NB4 (cell line): ENCODE measurements at regions not wholly inside any gene's neighbourhood (a gene's known extent, or its start where the extent isn't known, plus 50 kb on each side); places are given as distances from the start of the nearest gene placed in this dataset.

Experiments used
- MYC ChIP-seq: IDR thresholded peaks from 2 replicates; pipeline ENCODE4 v1.6.1; 2011; ENCODE audit warnings: low read depth, low read length
- POLR2A ChIP-seq: IDR thresholded peaks from 2 replicates; pipeline ENCODE4 v1.6.1; 2011; ENCODE audit warnings: mild to moderate bottlenecking; ENCODE audit not compliant: insufficient read length; ENCODE audit errors: extremely low read depth
- TF ChIP-seq, protein P1 (sequence below): IDR thresholded peaks from one replicate; pipeline ENCODE4 v1.5.1; 2012; ENCODE audit warnings: low read depth, low read length
- TF ChIP-seq, protein P2 (sequence below): IDR thresholded peaks from 2 replicates; pipeline ENCODE4 v1.6.1; 2011; ENCODE audit warnings: low read depth, low read length

DNA sequence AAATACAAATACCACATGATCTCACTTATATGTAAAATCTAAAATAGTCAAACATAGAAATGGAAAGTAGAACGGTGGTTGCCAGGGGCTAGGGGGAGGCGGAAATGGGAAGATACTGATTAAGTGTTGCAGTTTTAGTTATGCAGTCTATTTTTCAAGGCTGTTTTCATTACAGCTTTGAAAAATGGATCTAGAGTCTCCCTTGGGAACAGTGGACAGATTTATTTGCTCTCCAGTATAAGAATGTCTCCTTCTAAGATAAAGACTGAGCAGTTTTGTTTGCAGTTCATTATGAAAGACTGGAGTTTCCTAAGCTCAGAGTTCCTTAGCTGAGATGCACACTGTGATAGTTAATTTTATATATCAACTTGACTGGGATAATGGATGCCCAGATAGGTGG, 202.5 kb downstream of the KLHL28 start:
- TF ChIP-seq MYC = no peak
- no peak for TF ChIP-seq POLR2A
- TF ChIP-seq, protein P1, sequence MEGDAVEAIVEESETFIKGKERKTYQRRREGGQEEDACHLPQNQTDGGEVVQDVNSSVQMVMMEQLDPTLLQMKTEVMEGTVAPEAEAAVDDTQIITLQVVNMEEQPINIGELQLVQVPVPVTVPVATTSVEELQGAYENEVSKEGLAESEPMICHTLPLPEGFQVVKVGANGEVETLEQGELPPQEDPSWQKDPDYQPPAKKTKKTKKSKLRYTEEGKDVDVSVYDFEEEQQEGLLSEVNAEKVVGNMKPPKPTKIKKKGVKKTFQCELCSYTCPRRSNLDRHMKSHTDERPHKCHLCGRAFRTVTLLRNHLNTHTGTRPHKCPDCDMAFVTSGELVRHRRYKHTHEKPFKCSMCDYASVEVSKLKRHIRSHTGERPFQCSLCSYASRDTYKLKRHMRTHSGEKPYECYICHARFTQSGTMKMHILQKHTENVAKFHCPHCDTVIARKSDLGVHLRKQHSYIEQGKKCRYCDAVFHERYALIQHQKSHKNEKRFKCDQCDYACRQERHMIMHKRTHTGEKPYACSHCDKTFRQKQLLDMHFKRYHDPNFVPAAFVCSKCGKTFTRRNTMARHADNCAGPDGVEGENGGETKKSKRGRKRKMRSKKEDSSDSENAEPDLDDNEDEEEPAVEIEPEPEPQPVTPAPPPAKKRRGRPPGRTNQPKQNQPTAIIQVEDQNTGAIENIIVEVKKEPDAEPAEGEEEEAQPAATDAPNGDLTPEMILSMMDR = no peak
- TF ChIP-seq, protein P2, sequence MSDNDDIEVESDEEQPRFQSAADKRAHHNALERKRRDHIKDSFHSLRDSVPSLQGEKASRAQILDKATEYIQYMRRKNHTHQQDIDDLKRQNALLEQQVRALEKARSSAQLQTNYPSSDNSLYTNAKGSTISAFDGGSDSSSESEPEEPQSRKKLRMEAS = no peak
